Neural cell (in vitro differentiated cells): ENCODE measurements at regions not wholly inside any gene's neighbourhood (a gene's known extent, or its start where the extent isn't known, plus 50 kb on each side); places are given as distances from the start of the nearest gene placed in this dataset.

ENCODE experiments used
- EP300 ChIP-seq: fragments of 450-650 bp; conservative IDR thresholded peaks from 2 replicates; pipeline ENCODE4 v1.6.1; 2014; ENCODE audit warnings: antibody characterized with exemption, mild to moderate bottlenecking, moderate library complexity; ENCODE audit not compliant: poor library complexity, severe bottlenecking
- EZH2 ChIP-seq: fragments of 200-600, 300-800 bp; shearing (Covaris generic), sonication (generic); IDR thresholded peaks from 2 replicates; pipeline ENCODE4 v1.6.1; 2014; ENCODE audit warnings: antibody characterized with exemption, low read length, borderline replicate concordance, mild to moderate bottlenecking; ENCODE audit not compliant: insufficient read depth, poor library complexity, severe bottlenecking
- MXI1 ChIP-seq: fragments of 450-650 bp; conservative IDR thresholded peaks from 2 replicates; pipeline ENCODE4 v1.6.1; 2014; ENCODE audit warnings: antibody characterized with exemption, mild to moderate bottlenecking; ENCODE audit not compliant: poor library complexity, severe bottlenecking
- POLR2AphosphoS5 ChIP-seq: IDR thresholded peaks from 2 replicates; pipeline ENCODE4 v1.6.1; 2012
- RAD21 ChIP-seq: fragments of 450-650 bp; conservative IDR thresholded peaks from 2 replicates; pipeline ENCODE4 v1.6.1; 2014; ENCODE audit warnings: antibody characterized with exemption, mild to moderate bottlenecking, moderate library complexity
- SMC3 ChIP-seq: fragments of 450-650 bp; conservative IDR thresholded peaks from 2 replicates; pipeline ENCODE4 v1.6.1; 2014; ENCODE audit warnings: antibody characterized with exemption, mild to moderate bottlenecking, moderate library complexity; ENCODE audit not compliant: poor library complexity
- TAF1 ChIP-seq: IDR thresholded peaks from 2 replicates; pipeline ENCODE4 v1.6.1; 2012; ENCODE audit warnings: low read depth
- TF ChIP-seq, protein P1 (sequence below): fragments of 450-650 bp; IDR thresholded peaks from 2 replicates; pipeline ENCODE4 v1.5.1; 2014; ENCODE audit warnings: antibody characterized with exemption, mild to moderate bottlenecking, moderate library complexity; ENCODE audit not compliant: poor library complexity, severe bottlenecking
- TF ChIP-seq, protein P2 (sequence below): IDR thresholded peaks from 2 replicates; pipeline ENCODE4 v1.6.1; 2012; ENCODE audit warnings: borderline replicate concordance

DNA sequence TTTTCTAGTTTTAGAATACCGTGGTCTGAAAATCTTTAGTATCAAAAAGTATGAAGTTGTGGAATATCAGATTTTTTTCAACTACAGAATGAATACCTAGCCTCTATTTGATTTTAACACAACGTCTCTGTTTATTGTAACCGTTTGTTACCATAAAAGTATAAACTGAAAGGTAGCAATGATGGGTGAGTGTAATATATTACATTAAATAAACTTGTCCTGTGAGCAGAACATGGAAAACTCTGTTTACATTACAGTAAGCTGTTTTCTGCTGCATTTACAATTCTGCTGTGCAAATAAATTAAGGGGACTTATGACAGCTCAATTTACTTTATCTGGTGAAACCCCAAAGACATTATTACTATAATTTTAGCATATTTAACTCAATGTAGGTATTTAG lies 62.5 kb downstream of the CHRM3 start:
- TF ChIP-seq, protein P1, sequence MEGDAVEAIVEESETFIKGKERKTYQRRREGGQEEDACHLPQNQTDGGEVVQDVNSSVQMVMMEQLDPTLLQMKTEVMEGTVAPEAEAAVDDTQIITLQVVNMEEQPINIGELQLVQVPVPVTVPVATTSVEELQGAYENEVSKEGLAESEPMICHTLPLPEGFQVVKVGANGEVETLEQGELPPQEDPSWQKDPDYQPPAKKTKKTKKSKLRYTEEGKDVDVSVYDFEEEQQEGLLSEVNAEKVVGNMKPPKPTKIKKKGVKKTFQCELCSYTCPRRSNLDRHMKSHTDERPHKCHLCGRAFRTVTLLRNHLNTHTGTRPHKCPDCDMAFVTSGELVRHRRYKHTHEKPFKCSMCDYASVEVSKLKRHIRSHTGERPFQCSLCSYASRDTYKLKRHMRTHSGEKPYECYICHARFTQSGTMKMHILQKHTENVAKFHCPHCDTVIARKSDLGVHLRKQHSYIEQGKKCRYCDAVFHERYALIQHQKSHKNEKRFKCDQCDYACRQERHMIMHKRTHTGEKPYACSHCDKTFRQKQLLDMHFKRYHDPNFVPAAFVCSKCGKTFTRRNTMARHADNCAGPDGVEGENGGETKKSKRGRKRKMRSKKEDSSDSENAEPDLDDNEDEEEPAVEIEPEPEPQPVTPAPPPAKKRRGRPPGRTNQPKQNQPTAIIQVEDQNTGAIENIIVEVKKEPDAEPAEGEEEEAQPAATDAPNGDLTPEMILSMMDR, result no peak
- TF ChIP-seq, protein P2, sequence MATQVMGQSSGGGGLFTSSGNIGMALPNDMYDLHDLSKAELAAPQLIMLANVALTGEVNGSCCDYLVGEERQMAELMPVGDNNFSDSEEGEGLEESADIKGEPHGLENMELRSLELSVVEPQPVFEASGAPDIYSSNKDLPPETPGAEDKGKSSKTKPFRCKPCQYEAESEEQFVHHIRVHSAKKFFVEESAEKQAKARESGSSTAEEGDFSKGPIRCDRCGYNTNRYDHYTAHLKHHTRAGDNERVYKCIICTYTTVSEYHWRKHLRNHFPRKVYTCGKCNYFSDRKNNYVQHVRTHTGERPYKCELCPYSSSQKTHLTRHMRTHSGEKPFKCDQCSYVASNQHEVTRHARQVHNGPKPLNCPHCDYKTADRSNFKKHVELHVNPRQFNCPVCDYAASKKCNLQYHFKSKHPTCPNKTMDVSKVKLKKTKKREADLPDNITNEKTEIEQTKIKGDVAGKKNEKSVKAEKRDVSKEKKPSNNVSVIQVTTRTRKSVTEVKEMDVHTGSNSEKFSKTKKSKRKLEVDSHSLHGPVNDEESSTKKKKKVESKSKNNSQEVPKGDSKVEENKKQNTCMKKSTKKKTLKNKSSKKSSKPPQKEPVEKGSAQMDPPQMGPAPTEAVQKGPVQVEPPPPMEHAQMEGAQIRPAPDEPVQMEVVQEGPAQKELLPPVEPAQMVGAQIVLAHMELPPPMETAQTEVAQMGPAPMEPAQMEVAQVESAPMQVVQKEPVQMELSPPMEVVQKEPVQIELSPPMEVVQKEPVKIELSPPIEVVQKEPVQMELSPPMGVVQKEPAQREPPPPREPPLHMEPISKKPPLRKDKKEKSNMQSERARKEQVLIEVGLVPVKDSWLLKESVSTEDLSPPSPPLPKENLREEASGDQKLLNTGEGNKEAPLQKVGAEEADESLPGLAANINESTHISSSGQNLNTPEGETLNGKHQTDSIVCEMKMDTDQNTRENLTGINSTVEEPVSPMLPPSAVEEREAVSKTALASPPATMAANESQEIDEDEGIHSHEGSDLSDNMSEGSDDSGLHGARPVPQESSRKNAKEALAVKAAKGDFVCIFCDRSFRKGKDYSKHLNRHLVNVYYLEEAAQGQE, result no peak
- TF ChIP-seq TAF1, result no peak
- no peak for TF ChIP-seq RAD21
- no peak for TF ChIP-seq POLR2AphosphoS5
- TF ChIP-seq SMC3, result no peak
- TF ChIP-seq EP300, result no peak
- TF ChIP-seq EZH2, result no peak
- TF ChIP-seq MXI1, result no peak
